DND-41 (cell line): ENCODE measurements at regions not wholly inside any gene's neighbourhood (a gene's known extent, or its start where the extent isn't known, plus 50 kb on each side); places are given as distances from the start of the nearest gene placed in this dataset.
"Not testable (repeated sequence)": the region's sequence is repeated elsewhere in the genome, so short reads cannot be mapped to it uniquely, and the experiment has no call there.

Experiments used
- EZH2 ChIP-seq: IDR thresholded peaks from 3 replicates; pipeline ENCODE4 v1.6.1; 2012; ENCODE audit warnings: borderline replicate concordance, low read depth, mild to moderate bottlenecking, moderate library complexity, low read length, inconsistent platforms; ENCODE audit not compliant: severe bottlenecking
- TF ChIP-seq, protein P1 (sequence below): IDR thresholded peaks from 2 replicates; pipeline ENCODE4 v1.5.1; 2012; ENCODE audit warnings: borderline replicate concordance, low read length, moderate library complexity, mild to moderate bottlenecking; ENCODE audit not compliant: poor library complexity, severe bottlenecking; ENCODE audit errors: extremely low read depth

DNA sequence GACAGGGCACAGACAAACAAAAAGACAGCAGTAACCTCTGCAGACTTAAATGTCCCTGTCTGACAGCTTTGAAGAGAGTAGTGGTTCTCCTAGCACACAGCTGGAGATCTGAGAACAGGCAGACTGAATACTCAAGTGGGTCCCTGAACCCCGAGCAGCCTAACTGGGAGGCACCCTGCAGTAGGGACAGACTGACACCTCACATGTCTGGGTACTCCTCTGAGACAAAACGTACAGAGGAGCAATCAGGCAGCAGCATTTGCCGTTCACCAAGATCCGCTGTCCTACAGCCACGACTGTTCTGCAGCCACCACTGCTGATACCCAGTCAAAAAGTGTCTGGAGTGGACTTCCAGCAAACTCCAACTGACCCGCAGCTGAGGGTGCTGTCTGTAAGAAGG lies 110.5 kb downstream of the EMB start:
- not testable (repeated sequence) for TF ChIP-seq EZH2
- TF ChIP-seq, protein P1, sequence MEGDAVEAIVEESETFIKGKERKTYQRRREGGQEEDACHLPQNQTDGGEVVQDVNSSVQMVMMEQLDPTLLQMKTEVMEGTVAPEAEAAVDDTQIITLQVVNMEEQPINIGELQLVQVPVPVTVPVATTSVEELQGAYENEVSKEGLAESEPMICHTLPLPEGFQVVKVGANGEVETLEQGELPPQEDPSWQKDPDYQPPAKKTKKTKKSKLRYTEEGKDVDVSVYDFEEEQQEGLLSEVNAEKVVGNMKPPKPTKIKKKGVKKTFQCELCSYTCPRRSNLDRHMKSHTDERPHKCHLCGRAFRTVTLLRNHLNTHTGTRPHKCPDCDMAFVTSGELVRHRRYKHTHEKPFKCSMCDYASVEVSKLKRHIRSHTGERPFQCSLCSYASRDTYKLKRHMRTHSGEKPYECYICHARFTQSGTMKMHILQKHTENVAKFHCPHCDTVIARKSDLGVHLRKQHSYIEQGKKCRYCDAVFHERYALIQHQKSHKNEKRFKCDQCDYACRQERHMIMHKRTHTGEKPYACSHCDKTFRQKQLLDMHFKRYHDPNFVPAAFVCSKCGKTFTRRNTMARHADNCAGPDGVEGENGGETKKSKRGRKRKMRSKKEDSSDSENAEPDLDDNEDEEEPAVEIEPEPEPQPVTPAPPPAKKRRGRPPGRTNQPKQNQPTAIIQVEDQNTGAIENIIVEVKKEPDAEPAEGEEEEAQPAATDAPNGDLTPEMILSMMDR = not testable (repeated sequence)
